ENCODE measurements at regions not wholly inside any gene's neighbourhood (a gene's known extent, or its start where the extent isn't known, plus 50 kb on each side); places are given as distances from the start of the nearest gene placed in this dataset.

GRCh38 chr18:60935041-60935910 lies 398.0 kb upstream of the CDH20 start:
- 65 to 76% methylated on average over 5 of the region's 5 CpGs for whole genome bisulfite sequencing, 2 donors

DNA sequence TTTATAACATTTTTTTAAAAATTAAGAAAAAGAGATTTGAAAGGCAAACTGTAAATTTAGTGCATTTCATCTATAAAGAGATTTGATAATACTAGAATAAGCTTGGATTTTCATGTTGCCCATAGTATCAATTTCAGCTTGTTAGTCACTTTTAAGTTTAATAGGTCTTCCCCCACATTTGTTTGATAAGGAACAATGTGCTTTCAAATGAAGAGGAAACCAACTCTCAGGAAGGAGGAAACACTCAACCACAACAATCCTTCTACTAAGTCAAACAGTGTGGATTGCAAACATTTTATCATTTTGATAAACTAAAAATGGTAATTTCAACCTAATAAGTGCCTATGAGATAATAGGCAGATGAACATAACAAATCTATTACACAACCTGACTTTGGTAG lies 397.1 kb upstream of the CDH20 start:
- Histone ChIP-seq H3K9me3 (no peaks in the 10 kb centered on the region), H3K4me1 (no peaks in the 10 kb centered on the region), H3K36me3 (no peaks in the 10 kb centered on the region), H3K27ac (no peak overlapping the region), H3K27me3 (no peaks in the 10 kb centered on the region), H3K4me3 (replicated peaks in 1 of 3) (no peak overlapping the region)
- intact Hi-C loops (cut with DNase I), result no loop called here
- DNase-seq, result no peak
- TF ChIP-seq, protein P1, sequence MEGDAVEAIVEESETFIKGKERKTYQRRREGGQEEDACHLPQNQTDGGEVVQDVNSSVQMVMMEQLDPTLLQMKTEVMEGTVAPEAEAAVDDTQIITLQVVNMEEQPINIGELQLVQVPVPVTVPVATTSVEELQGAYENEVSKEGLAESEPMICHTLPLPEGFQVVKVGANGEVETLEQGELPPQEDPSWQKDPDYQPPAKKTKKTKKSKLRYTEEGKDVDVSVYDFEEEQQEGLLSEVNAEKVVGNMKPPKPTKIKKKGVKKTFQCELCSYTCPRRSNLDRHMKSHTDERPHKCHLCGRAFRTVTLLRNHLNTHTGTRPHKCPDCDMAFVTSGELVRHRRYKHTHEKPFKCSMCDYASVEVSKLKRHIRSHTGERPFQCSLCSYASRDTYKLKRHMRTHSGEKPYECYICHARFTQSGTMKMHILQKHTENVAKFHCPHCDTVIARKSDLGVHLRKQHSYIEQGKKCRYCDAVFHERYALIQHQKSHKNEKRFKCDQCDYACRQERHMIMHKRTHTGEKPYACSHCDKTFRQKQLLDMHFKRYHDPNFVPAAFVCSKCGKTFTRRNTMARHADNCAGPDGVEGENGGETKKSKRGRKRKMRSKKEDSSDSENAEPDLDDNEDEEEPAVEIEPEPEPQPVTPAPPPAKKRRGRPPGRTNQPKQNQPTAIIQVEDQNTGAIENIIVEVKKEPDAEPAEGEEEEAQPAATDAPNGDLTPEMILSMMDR (IDR thresholded peaks at IDR 0.05), result no peak

More at GRCh38 chr18:60935041-60935910, 398.0 kb upstream of the CDH20 start:
- H3K36me3 ChIP-seq, result no peaks in the 10 kb centered on the region
- no peaks in the 10 kb centered on the region for H3K4me1 ChIP-seq
- no peak for DNase-seq
- H3K27ac ChIP-seq, result no peak overlapping the region
- no peak overlapping the region for H3K4me3 ChIP-seq (replicated peaks in 1 of 3)
- no peaks in the 10 kb centered on the region for H3K27me3 ChIP-seq
- TF ChIP-seq, protein P1 (IDR thresholded peaks at IDR 0.05), result no peak
- no peak for TF ChIP-seq POLR2A (IDR thresholded peaks at IDR 0.05)
- H3K9me3 ChIP-seq, result no peaks in the 10 kb centered on the region
- intact Hi-C loops (cut with DNase I), result no loop called here

DNA sequence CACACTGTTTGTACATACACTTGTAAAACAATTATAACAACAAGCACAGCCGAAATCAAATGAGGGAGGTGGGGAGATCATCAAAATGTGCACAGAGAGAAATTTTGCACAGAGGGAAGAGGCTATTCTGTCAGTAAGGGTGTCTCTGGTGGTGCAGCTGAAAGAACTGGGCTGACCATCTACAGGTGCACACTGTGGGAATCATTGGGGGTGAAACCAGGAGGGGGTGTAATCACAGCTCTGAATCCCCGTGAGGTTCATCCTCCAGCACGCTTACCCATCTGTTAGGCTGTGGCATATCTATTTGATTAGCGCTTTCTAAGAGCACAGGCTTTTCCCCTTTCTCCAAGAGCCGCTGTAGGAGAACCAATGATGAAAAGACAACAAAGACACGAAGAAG lies 389.9 kb upstream of the CDH20 start:
- intact Hi-C loops (cut with DNase I), result no loop called here
- no peak for TF ChIP-seq POLR2A (IDR thresholded peaks at IDR 0.05)
- TF ChIP-seq, protein P1 (IDR thresholded peaks at IDR 0.05), result no peak
- H3K27me3 ChIP-seq, result no peaks in the 10 kb centered on the region
- H3K36me3 ChIP-seq, result no peaks in the 10 kb centered on the region
- H3K4me1 ChIP-seq, result no peaks in the 10 kb centered on the region
- H3K27ac ChIP-seq, result no peak overlapping the region
- no peaks in the 10 kb centered on the region for H3K9me3 ChIP-seq
- no peak overlapping the region for H3K4me3 ChIP-seq (replicated peaks in 1 of 3)
- no peak for DNase-seq
- 76 to 81% methylated on average over 6 of the region's 6 CpGs for WGBS, 2 donors

- H3K27ac ChIP-seq, result no peak overlapping the region
- no peaks in the 10 kb centered on the region for H3K9me3 ChIP-seq
- TF ChIP-seq, protein P1 (IDR thresholded peaks at IDR 0.05), result no peak
- TF ChIP-seq POLR2A (IDR thresholded peaks at IDR 0.05), result no peak
- no peaks in the 10 kb centered on the region for H3K27me3 ChIP-seq
- H3K4me3 ChIP-seq (replicated peaks in 1 of 3), result no peak overlapping the region
- no peaks in the 10 kb centered on the region for H3K4me1 ChIP-seq
- H3K36me3 ChIP-seq, result no peaks in the 10 kb centered on the region
- DNase-seq, result no peak
- intact Hi-C loops (cut with DNase I), result no loop called here
- WGBS, 2 donors, result 73% methylated on average over 2 of the region's 2 CpGs
These were observed 382.6 kb upstream of the CDH20 start for GRCh38 chr18:60950634-60951033.

DNA sequence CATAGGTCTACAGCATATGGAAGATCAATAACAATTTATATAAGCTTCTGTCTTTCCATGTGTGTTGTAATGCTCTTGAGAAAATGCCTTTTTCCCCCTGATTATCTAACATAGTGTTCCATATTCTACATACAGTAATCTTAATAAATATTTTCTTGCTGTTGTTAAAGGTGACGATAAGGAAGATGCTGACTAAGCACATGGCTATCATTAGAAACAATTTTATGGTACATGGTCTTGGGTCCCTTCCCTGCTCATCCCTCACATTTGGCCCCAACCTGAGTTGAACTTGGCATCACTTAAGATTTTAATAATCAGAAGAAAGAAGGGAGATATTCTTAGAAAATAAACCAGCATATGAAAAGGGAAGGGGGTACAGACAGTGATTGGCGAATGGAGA lies 382.1 kb upstream of the CDH20 start:
- no peak overlapping the region for H3K4me3 ChIP-seq (replicated peaks in 1 of 3)
- TF ChIP-seq, protein P1 (IDR thresholded peaks at IDR 0.05), result no peak
- TF ChIP-seq POLR2A (IDR thresholded peaks at IDR 0.05), result no peak

More for the DNA sequence above, 382.1 kb upstream of the CDH20 start:
- WGBS, 2 donors, result 96 to 99% methylated on average over 2 of the region's 2 CpGs
- Histone ChIP-seq H3K27ac (no peak overlapping the region), H3K36me3 (no peaks in the 10 kb centered on the region), H3K9me3 (no peaks in the 10 kb centered on the region), H3K4me1 (no peaks in the 10 kb centered on the region), H3K27me3 (no peaks in the 10 kb centered on the region)
- DNase-seq, result no peak
- intact Hi-C loops (cut with DNase I), result no loop called here
